Right lobe of liver (tissue), 4 donors: ENCODE measurements at regions not wholly inside any gene's neighbourhood (a gene's known extent, or its start where the extent isn't known, plus 50 kb on each side); places are given as distances from the start of the nearest gene placed in this dataset.

Experiments
- POLR2A ChIP-seq: fragments of 450-650 bp; IDR thresholded peaks from one replicate; pipeline ENCODE4 v1.6.1; 2017; ENCODE audit warnings: antibody characterized with exemption, mild to moderate bottlenecking
- TF ChIP-seq, protein P1 (sequence below), 4 donors: fragments of 200-600 bp in 3 of 4; fragments of 450-650 bp in 1 of 4; IDR thresholded peaks; one replicate each; pipeline versions ENCODE4 v1.5.1 to v1.8.0; 2016 to 2022; ENCODE audit warnings: antibody characterized with exemption in 4 of 4, mild to moderate bottlenecking in 2 of 4
- donor health status: DM: no; HTN: no; CAD: no.
- donor health status: DM: no; HTN: no; CAD: no.
- donor health status: DM: no; HTN: yes; CAD: no.

DNA sequence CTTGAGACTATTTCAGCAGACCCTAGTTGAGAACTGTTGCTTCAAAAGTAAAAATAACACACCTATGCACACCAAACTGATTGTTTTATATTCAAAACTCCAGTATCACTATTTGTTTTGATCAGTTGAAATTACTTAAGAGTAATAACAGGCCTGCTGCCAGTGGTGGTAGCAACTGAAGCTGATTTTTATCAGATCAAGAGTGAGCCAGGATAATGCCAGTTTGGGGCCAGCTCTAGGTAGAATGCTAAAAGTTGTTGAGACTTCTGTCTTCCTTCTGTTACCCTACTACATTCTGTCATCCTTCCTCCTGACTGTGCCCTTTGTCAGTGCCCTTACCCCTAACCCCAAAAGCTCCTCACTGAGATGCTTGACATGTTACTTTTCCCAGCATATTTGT, 228.7 kb upstream of the SPRY1 start:
- TF ChIP-seq POLR2A = no peak
- TF ChIP-seq, protein P1, sequence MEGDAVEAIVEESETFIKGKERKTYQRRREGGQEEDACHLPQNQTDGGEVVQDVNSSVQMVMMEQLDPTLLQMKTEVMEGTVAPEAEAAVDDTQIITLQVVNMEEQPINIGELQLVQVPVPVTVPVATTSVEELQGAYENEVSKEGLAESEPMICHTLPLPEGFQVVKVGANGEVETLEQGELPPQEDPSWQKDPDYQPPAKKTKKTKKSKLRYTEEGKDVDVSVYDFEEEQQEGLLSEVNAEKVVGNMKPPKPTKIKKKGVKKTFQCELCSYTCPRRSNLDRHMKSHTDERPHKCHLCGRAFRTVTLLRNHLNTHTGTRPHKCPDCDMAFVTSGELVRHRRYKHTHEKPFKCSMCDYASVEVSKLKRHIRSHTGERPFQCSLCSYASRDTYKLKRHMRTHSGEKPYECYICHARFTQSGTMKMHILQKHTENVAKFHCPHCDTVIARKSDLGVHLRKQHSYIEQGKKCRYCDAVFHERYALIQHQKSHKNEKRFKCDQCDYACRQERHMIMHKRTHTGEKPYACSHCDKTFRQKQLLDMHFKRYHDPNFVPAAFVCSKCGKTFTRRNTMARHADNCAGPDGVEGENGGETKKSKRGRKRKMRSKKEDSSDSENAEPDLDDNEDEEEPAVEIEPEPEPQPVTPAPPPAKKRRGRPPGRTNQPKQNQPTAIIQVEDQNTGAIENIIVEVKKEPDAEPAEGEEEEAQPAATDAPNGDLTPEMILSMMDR (IDR thresholded peaks at IDR 0.05) = no peak
